Activated CD4-positive, alpha-beta T cell treated with anti-CD3 and anti-CD28 coated beads, Interleukin-2, Interleukin-4, amounts not matched to agents 100 ng/mL and 50 ng/mL, durations not matched to agents 16 hours and 8 hours (primary cell): ENCODE measurements at regions not wholly inside any gene's neighbourhood (a gene's known extent, or its start where the extent isn't known, plus 50 kb on each side); places are given as distances from the start of the nearest gene placed in this dataset.

Source experiments
- DNase-seq: peaks from one replicate; pipeline ENCODE4 v3.0.0-alpha.2; 2020; ENCODE audit warnings: low spot score

DNA sequence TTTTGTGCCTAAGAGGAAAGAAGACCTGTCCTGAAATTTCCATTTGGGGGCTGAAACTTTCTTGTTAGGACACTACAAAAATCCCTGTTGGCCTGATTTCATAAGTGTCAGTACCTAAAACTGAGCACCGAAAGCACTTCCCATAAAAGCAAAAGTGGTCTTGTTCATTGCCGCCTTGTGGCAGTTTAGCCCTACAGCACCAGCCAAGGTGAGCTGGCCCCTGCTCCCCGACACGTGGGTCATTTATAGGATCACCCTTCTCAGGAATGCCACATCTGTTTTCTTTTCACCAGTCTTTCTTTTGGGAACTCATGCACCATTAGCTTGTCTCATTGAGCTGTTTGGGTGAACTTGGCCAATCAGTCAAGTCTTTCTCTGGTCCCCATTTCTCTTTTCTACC is 155.8 kb upstream of the KAZN start:
- DNase-seq, result no peak

DNA sequence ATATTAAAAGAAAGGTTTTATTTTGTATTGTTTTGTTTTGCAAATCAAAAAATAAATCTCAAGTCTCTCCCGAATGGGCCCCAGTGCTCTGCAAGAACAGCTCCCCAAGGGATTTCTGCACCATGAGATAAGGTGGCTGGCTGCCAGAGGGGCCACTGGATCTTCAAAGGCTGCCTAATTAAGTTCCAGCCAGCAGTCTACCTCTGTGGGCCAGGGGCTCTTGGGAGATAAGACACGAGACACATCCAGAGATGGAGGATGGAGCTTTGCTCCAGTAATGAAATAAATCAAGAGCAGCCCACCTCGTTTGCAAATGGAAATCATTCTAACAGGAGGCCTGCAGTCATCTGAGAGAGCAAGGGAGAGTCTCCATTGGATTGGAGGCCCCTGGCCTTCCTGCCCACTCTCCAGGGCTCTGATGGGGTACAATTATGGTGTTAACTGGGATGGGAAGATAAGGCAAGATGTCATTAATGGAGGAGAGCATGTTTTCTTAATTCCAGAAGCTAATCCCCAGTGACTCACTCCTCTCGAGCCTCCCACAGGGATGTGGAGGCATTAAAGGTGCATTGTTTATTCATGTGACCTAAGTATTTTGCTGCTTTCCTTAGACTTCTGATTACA is 155.2 kb upstream of the KAZN start:
- DNase-seq, result no peak

DNA sequence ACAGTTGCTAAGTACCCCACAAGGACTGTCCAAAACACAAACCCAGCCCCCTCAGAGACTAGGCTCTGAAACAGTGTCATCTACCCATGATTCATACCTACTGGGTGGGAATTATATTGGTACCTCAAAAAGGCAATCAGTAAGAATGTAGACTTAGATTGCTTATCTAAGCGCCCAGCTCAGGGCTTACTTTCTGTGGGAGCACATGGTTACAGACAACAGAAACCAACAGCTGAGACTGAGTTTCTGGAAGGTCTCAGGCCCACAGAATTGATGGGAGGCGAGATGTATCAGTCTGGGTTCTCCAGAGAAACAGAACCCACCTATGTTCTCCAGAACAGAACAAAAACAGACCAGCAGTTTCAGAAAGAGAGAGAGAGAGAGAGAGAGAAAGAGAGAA is 147.3 kb upstream of the KAZN start:
- no peak for DNase-seq

GRCh38 chr1:14452551-14452950 is 145.9 kb upstream of the KAZN start:
- DNase-seq, result no peak

DNA sequence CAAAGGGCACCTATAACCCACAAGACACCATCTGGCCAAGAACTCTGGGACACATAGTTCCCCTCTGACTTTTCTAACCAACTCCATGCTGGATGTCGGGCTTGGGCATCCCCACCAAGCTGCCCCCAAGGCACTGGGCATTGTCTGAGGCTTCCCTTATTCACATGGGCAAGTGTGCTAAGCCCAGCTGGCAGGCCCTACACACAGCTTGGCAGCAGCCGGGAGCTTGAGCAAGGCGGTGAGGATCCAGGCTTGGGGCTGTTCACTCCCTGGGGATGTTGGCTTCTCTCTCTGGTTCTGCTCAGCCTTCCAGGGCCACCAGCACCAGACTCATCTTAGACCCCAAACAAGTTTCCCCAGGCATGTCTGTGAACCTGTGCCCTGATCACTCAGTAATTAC is 138.3 kb upstream of the KAZN start:
- DNase-seq, result no peak

GRCh38 chr1:14462851-14463250 is 135.6 kb upstream of the KAZN start:
- DNase-seq, result no peak

- DNase-seq, result no peak
Measured at GRCh38 chr1:14466006-14466405, 132.5 kb upstream of the KAZN start.

GRCh38 chr1:14467112-14467511 is 131.4 kb upstream of the KAZN start:
- DNase-seq, result no peak

GRCh38 chr1:14468751-14469150 is 129.7 kb upstream of the KAZN start:
- no peak for DNase-seq

DNA sequence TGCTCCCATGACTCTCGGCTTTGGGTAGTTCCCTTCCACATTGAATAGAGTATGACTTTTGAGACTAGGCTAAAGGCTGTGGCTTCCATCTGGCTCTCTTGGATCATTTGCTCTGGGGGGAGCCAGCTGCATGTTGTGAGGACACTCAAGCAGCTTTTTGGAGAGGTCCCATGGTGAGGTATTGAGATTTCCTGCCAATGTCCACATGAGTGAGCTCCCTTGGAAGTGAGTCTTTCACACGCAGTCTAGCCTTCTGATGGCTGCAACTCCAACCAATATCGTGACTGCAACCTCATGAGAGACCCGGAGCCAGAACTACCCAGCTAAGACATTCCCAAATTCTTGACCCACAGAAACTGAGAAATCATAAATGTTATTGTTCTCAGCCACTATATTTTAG is 127.7 kb upstream of the KAZN start:
- no peak for DNase-seq

GRCh38 chr1:14474856-14475255 is 123.6 kb upstream of the KAZN start:
- no peak for DNase-seq

GRCh38 chr1:14476170-14476955 is 122.1 kb upstream of the KAZN start:
- DNase-seq, result no peak

GRCh38 chr1:14478120-14478519 is 120.4 kb upstream of the KAZN start:
- no peak for DNase-seq

DNA sequence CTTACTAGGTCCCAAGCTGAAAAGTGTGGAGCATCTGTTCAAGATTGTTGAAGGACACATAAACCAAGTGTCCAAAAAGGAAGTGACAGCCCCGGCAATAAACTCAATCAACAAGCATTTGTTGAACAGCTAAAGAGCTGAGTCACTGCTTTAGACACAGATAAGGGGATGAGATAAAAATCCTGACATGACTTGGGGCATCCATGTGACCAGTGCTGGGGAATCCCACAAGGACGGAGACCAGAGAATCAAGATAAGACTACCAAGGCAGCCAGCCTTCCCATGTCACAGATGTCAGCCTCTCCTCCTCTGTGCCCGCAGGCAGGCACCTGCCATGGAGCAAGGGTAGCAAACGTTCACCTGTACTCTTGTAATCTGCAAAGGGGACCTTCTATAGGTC is 118.6 kb upstream of the KAZN start:
- no peak for DNase-seq

GRCh38 chr1:14482784-14483450 is 115.6 kb upstream of the KAZN start:
- no peak for DNase-seq

GRCh38 chr1:14485285-14485684 is 113.2 kb upstream of the KAZN start:
- no peak for DNase-seq

DNA sequence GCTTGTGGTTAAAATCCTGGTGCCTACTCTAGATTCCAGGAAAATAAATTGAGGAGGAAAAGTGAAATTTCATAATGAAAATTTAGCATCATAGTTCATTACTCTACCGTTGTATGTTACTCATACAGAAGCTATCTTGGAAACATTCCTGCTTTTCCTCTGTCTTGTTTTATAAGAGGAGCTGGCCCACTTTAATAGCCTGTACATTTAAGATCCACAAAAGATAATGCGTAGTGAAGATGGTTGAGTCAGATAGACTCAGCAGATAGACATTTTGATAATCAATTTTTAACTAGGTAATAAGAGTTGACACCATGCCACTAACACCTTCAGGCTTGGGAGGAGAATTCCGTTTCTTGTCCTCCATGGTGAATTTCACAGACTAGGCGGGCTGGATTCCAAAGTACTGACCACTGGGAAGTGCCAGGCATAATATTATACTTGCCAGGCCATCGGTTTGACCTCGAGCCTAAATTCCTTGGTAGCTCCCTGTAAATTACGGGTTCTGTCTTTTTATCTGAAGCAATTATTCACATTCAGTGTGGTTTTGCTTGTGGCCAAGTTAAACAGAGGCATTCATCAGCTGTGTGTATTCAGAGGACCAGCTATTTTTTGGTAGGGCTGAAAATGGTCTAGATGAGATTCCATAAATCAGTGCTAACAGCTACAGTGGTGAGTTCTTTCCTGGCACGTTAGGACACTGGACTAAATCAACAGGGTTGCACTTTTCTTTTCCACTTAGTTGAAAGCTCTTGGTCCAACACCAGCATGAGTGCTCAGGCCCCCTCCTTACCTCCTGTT is 111.9 kb upstream of the KAZN start:
- DNase-seq, result no peak

GRCh38 chr1:14487671-14488070 is 110.8 kb upstream of the KAZN start:
- no peak for DNase-seq

DNA sequence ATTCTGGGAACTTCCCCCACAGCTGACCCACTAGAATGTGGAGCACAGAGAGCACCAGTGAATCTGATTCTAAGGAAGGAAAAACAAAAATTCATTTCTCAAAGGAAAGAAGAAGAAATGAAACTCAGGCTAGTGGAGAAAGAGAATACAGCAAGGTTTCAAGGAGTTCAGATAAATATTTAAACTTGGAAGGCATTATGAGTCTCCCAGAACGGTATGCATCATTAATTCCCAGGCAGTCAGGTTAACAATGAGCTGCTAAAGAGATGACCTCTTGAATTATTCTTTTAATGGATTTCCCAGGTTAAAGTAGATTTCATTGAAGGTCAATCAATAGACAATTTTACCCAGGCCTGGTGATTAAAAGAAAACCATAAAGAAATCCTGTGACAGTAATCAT is 103.6 kb upstream of the KAZN start:
- DNase-seq, result no peak

GRCh38 chr1:14495381-14495780 is 103.1 kb upstream of the KAZN start:
- no peak for DNase-seq

DNA sequence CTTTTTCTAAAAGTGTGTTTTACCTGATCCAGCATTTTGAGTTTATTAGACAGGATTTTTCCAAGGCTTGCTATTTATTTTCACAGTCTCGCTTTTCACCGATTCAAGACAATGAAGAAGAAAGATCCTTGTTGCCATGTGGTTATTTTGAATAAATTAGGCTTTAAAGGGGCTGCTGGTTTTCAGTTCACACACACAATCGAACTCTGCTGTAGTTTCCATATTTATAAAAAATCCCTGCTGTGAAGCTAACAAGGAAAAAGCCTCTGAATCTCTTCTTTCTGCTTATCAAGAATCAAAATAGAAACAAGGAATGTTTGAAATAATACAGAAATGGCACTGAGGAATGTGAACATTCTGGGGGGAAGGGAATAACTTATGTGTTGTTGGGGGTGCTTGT is 102.5 kb upstream of the KAZN start:
- DNase-seq, result no peak

GRCh38 chr1:14498839-14499238 is 99.6 kb upstream of the KAZN start:
- DNase-seq, result no peak
